Osteocyte (in vitro differentiated cells): ENCODE measurements at regions not wholly inside any gene's neighbourhood (a gene's known extent, or its start where the extent isn't known, plus 50 kb on each side); places are given as distances from the start of the nearest gene placed in this dataset.

Experiments
- DNase-seq: peaks from one replicate; pipeline ENCODE4 v3.0.0; 2021; ENCODE audit warnings: mixed read lengths; ENCODE audit not compliant: unreplicated experiment; ENCODE audit errors: extremely low spot score
- H3K27ac Mint-ChIP-seq: one replicate; pipeline ENCODE4 v1.8.0; 2021; ENCODE audit warnings: mild to moderate bottlenecking, mixed read lengths; ENCODE audit not compliant: unreplicated experiment
- H3K27me3 Mint-ChIP-seq: one replicate; pipeline ENCODE4 v1.8.0; 2021; ENCODE audit warnings: mixed read lengths; ENCODE audit not compliant: unreplicated experiment
- H3K36me3 Mint-ChIP-seq: one replicate; pipeline ENCODE4 v1.8.0; 2021; ENCODE audit warnings: mixed read lengths; ENCODE audit not compliant: unreplicated experiment
- H3K4me1 Mint-ChIP-seq: one replicate; pipeline ENCODE4 v1.8.0; 2021; ENCODE audit warnings: mixed read lengths; ENCODE audit not compliant: unreplicated experiment
- H3K4me3 Mint-ChIP-seq: one replicate; pipeline ENCODE4 v1.8.0; 2021; ENCODE audit warnings: mild to moderate bottlenecking, moderate library complexity, mixed read lengths; ENCODE audit not compliant: unreplicated experiment
- H3K9me3 Mint-ChIP-seq: one replicate; pipeline ENCODE4 v1.8.0; 2021; ENCODE audit warnings: mixed read lengths; ENCODE audit not compliant: unreplicated experiment
- CTCF ChIP-seq: fragments of 200-600 bp; sonication (generic); IDR thresholded peaks from 2 replicates; pipeline ENCODE4 v1.5.0; 2021; ENCODE audit warnings: antibody characterized with exemption, mild to moderate bottlenecking, moderate library complexity

DNA sequence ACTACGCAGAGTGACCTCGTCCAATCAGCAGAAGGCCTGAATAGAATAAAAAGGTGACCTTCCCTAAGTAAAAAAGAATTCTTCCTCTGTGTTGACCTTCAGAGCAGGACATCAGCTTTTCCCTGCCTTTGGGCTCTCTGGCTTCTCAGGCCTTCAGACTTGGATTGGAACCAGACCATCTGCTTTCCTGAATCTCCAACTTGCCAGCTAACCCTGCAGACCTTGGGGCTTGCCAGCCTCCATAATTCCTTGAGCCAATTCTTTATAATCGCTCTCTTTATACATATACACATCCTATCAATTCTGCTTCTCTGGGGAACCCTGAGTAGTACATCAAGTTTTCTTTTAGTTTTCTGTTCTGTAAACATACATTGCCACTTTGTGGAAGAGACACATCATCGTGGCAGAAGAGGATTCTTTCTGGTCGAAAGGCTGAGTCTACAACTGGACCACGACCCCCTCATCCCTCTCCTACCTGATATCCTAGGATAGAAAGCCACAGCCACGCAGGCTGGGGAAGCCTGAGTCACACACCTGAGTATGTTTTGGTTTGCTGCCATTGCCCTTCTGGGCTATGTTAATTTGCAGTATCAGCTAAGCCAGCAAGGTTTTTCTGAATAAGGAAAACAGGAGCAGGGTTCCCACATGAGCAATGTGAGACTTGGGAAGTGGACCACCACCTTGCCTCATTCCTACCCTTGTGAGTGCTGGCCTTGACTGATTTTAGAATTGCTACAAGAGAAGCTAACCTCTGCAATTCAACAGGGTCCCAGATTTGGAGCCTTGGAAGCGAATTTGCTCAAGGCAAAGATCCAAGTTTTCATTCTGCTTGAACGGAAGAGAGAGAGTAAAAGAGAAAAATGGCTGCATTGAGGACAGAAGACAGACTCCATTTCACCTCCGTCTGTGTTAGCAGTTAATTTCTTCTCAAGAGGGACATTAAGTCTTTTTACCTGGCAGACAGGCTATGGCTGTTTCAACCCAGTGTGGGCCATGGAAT is 445.2 kb upstream of the FZD8 start:
- Mint-ChIP-seq H3K4me3 (no peak overlapping the region), H3K4me1 (no peaks in the 10 kb centered on the region), H3K36me3 (no peaks in the 10 kb centered on the region), H3K27me3 (no peaks in the 10 kb centered on the region), H3K27ac (no peak overlapping the region), H3K9me3 (no peaks in the 10 kb centered on the region)
- no peak for DNase-seq
- no peak for TF ChIP-seq CTCF

DNA sequence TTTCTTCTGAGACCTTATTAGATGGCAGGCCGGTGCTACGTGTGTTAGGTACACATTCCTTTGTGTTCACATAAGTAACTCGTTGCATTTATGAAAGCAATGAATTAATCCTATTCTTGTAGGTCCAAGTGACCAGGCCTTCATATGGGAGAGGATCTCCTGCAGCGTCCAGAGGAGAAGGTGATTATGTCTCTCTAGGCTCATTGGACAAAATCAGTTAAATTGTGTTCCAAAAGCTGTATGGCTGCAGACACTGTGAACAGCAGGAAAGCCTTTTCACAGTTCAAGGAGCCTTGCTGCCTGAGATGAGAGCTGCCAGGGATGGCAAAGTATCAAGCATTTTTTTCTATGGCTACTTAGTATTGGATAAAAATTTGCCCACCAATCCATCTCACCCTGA is 433.1 kb upstream of the FZD8 start:
- no peak overlapping the region for H3K4me3 Mint-ChIP-seq
- H3K4me1 Mint-ChIP-seq: no peaks in the 10 kb centered on the region
- H3K27me3 Mint-ChIP-seq: peaks cover 2% of the 10 kb centered on the region
- no peaks in the 10 kb centered on the region for H3K36me3 Mint-ChIP-seq
- H3K27ac Mint-ChIP-seq: no peak overlapping the region
- H3K9me3 Mint-ChIP-seq: peaks cover 5% of the 10 kb centered on the region
- TF ChIP-seq CTCF: no peak
- DNase-seq: no peak

GRCh38 chr10:36073796-36074345 is 431.8 kb upstream of the FZD8 start:
- peaks cover 1% of the 10 kb centered on the region for H3K9me3 Mint-ChIP-seq
- peaks cover 2% of the 10 kb centered on the region for H3K27me3 Mint-ChIP-seq
- H3K27ac Mint-ChIP-seq: no peak overlapping the region
- no peak overlapping the region for H3K4me3 Mint-ChIP-seq
- DNase-seq: no peak
- H3K36me3 Mint-ChIP-seq: no peaks in the 10 kb centered on the region
- H3K4me1 Mint-ChIP-seq: no peaks in the 10 kb centered on the region
- TF ChIP-seq CTCF: no peak

DNA sequence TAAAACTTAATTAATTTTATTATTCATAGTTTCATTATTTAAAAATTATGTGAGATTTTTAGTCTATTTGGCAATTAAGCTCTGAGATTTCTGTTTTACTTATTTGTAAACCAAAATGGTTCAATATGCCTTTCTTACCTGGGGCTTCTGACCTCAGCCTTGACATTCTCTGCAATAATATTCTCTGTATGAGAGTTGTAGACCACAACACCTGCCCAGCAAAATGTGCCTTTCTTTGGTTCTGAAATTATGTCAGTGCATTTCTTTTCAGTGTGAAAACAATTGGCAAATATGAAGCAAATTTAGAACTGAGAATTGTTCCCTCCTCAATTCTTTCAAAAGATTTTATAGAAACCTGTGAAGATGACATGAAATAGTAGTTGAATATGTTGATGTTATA is 426.4 kb upstream of the FZD8 start:
- no peak overlapping the region for H3K27ac Mint-ChIP-seq

More for the DNA sequence above, 426.4 kb upstream of the FZD8 start:
- no peak for DNase-seq
- Mint-ChIP-seq H3K27me3 (peaks cover 5% of the 10 kb centered on the region), H3K4me3 (no peak overlapping the region), H3K36me3 (no peaks in the 10 kb centered on the region), H3K4me1 (no peaks in the 10 kb centered on the region), H3K9me3 (no peaks in the 10 kb centered on the region)
- TF ChIP-seq CTCF: no peak
